ENCODE measurements at regions not wholly inside any gene's neighbourhood (a gene's known extent, or its start where the extent isn't known, plus 50 kb on each side); places are given as distances from the start of the nearest gene placed in this dataset.

- TF ChIP-seq CTCF (conservative IDR thresholded peaks at IDR 0.05; ENCODE audit: low read depth, low read length) (no peak), EZH2phosphoT487 (IDR thresholded peaks at IDR 0.05; ENCODE audit: borderline replicate concordance, low read length) (no peak)
These were observed 98.1 kb upstream of the NRIP1 start for GRCh38 chr21:15162921-15163320.

Measured in PC-3 (cell line).